Renal cortical epithelial cell (primary cell): ENCODE measurements at regions not wholly inside any gene's neighbourhood (a gene's known extent, or its start where the extent isn't known, plus 50 kb on each side); places are given as distances from the start of the nearest gene placed in this dataset.

Source experiments
- DNase-seq: peaks from one replicate; pipeline ENCODE4 v3.0.0-alpha.2; 2011; ENCODE audit warnings: low read depth

DNA sequence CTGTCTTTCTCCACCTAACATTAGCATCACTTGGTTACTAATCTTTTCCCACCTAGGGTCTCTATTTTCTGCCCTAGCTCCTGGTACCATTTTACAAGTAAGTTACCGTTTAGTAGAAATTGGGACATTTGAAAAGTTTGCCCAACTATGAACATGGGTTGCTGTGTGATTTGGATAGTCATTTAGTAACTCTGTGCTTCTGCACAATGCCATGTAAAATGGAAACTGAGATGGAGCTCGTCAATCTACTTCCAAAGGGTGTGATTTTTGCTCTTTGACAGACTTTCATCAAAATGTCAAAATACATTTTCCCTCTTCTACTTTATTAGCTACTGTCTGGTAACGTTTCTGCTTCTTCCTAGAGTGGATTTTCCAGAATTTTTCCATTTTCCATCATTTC lies 381.5 kb upstream of the B3GALT2 start:
- DNase-seq = no peak

DNA sequence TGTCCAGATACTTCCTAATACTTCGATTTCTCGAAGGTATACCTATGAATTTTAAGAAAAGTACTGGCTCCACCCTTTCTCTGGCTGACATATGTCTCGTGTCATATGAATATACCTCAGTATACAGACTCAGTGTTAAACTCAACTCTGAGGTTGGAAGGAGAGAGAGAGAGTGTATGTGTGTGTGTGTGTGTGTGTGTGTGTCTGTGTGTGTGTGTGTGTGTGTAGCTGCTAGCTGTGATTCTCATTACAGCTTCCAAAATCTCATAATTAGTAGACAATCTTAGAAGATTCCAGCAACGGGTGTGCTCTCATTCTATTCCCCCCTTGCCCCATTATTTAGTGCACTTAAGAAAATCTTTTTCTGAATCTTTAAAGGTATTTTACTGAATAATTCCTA lies 380.3 kb upstream of the B3GALT2 start:
- DNase-seq = no peak

DNA sequence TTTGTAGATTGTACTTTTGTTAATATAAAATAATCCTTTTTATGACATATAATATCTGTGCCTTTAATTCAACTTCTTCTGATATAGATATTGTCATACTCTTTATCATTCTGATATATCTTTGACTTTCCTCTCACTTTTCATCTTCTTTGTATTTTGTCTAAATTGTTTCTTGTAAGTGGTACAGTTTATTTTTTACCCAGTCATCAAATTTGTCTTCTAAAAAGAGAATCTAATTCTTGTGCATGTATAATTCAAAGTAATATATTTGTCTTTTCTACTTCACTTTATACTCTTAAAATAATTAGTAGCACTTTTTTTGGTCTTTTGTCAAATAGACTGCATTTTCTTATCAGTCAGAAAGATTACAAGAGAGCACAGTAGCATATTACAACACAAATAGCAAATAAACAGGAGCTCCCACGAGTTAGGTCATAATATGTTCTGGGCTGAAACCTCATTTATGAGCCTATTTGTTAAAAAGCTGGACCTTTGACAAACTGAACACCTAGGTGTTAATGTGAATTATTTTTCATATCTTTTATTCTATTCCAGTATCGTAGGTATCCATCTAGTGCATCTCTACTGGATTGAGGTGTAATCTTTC lies 379.7 kb upstream of the B3GALT2 start:
- DNase-seq = no peak

DNA sequence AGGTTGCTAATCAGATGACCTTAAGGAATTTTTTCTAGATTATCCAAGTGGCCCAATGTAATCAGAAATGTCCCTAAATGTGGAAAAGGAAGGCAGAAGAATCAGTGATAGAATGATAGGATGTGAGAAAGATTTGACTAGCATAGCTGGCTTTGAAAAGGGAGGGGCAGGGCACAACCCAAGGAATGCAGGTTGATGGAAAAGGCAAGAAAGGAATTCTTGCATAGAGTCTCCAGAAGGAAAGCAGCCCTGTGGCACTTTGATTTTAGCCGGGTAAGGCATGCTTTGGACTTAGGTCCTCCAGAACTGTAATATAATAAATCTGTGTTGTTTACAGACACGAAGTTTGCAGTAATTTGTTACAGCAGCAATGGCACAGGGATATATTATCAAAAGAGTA lies 375.7 kb upstream of the B3GALT2 start:
- DNase-seq = no peak

DNA sequence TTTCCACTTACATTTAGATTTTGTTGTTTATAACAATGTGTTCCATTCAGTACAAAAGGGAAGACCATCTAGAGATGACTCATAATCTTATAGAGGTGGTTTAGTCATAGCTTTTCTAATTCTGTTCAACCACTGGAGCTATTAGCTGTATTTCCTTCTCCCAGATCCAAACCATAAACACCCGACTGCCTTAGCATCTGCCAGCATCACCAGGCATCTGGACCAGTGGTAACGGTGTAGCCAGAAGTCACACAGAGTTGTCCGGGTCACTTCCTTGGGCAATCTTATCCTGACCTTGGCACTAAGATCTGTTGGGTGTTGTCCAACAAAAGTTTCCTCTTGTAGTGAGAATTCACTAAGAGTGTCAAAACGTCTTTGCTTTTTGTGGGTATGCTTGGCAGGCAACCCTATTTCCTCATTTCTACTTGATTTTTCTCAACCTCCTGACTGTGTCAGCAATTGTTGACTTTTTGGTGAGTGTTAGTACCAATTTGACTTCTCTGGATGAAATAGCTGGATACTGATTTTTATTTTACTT lies 372.1 kb upstream of the B3GALT2 start:
- peak; percentile 96 for DNase-seq

DNA sequence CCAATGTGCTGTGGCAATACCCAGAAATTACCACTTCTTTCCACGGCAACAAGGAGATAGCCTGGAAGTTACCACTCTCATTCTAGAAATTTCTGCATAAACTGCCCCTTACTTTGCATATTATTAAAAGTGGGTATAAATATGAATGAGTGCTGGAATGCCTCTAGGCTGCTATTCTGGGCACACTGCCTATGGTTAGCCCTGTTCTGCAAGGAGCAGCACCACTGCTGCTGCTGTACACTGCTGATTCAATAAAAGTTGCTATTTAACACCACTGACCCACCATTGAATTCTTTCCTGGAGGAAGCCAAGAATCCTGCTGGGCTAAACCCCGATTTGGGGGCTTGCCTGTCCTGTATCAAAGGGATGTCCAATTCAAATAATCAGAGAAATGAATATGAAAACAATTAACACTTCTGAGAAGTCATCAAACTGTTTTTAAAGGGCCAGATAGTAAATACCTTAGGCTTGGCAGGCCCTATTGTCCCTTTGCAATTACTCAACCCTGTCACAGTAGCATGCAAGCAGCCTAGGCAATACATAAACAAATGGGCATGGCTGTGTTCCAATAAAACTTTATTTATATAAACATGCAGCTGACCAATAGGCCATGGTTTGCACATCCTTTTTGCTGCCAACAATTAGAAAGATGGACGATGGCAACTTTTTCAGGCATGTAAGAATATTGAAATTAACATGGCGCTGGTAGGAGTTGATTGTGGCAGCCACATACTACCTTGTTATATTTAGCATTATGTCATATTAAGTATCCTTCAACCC lies 369.4 kb upstream of the B3GALT2 start:
- DNase-seq = no peak

DNA sequence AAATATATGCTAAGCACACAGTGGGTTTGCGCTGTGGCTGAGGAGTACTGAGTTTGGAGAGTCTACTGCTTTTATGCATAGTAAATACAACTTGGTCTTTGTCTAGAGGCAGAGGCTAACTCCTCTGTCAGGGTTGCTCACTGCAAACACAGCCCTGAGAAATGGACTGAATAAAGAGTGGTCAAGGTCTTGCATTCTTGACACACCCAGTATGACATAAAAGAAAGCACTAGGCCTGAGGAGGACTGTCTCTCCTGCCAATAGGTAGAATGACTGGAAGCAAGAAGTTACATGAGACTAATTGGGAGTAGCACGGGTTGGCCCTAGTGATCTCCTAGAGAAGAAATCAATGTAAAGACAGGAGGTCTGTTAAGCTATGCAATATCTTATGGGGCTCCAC lies 367.2 kb upstream of the B3GALT2 start:
- DNase-seq = no peak

DNA sequence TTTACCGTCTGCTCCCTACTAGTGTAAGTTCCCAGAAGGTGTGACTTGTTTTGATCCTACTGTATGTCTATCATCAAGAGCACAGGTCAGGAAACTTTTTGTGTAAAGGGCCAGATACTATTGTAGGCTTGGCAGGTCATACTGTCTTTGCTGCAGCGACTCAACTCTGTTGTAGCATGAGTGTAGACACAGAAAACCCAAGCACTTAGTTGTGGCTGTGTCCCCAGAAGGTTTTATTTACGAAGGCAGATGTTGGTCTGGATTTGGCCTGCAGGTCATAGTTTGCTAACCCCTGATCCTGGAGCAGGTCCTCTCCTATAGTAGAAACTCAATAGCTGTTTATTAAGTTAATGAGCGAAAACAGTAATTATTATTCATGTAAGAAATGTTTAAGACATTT lies 365.9 kb upstream of the B3GALT2 start:
- DNase-seq = no peak

DNA sequence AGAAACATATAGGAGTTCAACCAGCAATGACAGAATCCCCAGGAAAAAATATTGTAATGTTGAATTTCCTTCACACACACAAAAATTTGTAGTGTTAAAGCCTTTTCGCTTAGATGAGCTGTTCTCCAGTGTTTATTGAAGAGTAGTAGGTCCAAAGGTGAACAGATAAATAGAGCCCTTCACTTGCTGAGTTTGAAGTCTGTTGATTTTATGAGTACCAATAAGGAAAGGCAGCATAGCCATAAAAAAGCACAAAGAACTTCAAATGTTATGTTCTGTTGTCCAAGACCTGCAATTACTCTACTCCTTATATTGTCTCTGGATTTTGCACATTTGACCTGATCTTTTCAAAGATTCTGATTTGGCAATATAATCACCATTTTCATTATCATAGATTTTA lies 362.7 kb upstream of the B3GALT2 start:
- no peak for DNase-seq

DNA sequence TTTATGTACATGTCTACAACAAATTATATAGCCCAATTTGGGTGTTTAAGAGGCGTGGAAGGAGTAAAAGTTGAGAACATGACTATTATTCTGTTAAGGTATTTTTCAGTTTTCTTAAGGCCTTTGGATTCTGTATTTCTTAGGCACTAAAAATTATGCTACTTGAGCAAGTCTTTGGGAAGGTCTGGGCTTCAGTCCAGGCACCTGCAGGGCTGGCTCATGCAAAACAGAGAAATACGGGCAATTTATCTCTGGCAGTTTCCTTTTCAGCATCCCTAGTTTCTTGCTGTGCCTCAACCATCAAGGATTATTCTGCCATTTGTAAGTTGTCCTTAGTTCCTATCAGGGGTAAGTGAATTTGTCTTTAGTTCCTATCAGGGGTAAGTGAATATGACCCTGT lies 358.8 kb upstream of the B3GALT2 start:
- DNase-seq = no peak

DNA sequence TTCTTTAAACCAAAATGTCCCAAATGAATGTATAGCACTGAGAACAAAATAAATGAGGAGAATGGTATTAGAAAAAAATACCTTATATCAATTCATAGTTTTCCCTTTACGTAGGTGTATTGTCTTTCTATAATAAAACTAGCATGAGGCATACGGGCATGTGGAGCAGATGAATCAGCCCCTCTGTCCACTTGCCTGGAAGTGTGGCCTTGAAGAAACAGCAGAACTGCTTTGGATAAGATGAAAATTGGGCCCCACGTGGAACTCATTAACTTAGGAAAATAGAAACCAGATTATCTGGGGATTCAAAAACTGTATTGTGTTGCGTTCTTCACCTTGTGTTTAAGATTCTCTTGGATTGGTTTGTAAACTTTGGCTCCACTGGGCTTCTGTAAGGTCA lies 356.8 kb upstream of the B3GALT2 start:
- DNase-seq = no peak

DNA sequence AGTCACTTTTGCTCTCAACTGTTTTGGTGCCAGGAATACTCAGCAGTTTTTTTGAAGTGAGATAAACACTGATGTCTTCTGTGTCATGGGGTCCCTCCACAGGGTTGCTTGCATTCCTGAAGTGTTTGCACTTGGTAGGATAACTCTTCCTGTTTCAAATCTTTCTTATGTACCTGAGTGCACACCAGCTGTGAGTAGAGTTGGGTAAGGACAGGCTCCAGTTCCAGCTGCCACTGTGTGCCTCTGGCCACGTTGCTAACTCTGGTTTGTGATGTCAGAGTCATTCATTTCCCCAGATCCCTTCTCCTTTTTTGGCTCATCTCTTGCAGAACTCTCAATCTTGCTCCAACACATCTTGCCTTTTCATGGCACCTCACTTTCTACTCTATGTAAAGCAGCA lies 356.3 kb upstream of the B3GALT2 start:
- no peak for DNase-seq

DNA sequence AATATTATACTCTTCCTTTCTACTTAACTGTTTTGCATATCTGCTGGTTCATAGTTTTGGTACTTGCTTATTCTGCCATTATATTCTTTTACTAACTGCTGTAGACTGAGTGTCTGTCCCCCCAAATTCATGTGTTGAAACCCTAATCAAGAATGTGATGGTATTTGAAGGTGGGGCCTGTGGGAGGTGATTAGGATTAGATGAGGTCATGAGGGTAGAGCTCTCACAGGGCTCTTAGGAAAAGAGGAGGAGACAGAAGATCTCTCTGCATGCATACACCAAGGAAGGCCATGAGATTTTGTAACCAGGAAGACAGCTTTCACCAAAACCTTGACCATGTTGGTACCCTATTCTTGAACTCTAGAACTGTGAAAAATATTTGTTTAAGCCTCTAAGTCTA lies 354.1 kb upstream of the B3GALT2 start:
- DNase-seq = no peak

DNA sequence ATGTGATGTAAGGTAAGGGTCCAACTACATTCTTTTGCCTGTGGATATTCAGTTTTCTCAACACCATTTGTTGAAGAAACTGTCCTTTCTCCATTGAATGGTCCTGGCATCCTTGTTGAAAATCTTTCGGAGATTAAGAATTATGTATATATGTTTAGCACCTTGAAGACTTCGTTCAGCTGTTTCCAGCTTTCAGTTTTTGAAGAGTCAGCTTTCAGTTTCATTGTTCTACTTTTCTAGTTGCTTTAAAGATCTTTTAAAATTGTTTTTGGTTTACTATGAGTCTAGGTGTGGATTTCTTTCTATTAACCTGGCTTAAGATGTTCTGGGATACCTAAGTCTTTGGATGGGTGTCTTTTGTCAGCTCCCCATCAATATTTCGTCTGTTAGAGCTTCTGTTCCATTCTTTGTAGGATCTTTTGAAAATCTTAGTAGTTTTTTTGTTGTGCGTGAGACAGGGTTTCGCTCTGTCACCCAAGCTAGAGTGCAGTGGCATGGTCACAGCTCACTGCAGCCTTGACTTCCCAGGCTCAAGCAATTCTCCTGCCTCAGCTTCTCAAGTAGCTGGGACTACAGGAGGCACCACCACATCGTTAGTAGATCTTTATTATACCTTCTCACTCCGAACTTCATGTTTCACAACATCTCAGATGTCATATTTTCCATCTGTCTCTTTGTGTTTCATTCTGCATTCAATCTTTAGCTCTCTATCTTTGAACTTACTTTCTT lies 353.5 kb upstream of the B3GALT2 start:
- DNase-seq = no peak

DNA sequence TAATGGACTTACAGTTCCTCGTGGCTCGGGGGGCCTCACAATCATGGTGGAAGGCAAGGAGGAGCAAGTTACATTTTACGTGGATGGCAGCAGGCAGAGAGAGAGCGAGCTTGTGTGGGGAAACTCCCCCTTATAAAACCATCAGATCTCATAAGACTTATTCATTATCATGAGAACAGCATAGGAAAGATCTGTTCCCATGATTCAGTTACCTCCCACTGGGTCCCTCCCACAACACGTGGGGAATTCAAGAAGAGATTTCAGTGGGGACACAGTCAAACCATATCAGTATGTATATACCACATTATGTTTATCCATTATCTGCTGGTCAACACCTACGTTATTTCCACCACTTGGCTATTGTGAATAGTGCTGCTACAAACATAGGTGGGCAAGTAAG lies 352.3 kb upstream of the B3GALT2 start:
- DNase-seq = no peak

DNA sequence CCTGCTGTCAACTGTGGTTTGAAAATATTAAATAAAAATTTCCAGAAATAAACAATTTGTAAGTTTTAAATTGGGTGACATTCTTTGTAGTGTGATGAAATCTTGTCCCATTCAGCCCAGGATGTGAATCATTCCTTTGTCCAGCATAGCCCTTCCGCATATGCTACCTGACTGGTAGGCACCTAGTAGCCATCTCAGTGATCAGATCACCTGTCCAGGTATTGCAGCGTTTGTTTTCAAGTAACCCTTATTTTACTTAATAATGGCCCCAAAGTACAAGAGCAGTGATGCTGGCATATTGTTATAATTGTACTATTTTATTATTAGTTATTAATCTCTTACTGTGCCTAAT lies 351.6 kb upstream of the B3GALT2 start:
- DNase-seq = no peak

DNA sequence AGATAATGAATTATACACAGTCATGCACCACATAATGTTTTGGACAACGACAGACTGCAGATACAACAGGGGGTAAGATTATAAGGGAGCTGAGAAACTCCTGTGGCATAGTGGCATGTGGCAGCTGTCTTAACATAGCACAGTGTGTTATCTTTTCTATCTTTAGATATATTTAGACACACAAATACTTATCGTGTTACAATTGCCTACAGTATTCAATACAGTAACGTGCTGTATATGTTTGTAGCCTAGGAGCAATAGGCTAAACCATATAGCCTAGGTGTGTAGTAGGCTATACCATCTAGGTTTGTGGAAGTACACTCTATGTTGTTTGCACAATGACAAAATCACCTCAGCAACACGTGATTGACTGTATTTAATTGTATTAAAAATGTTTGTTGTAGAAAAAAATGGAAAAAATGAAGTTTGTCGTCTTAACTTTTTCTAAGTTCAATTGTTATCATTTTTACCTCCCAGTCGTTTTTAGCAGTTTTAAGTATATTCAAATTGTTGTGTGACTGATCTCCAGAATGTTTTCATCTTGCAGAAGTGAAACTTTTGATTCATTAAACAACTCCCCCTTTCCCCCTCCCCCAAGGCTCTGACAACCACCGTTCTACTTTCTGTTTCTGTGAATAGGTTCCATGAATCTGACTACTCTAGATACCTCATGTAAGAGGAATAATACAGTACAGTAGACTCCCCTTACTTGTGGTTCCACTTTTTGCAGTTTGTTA lies 351.0 kb upstream of the B3GALT2 start:
- DNase-seq = no peak

DNA sequence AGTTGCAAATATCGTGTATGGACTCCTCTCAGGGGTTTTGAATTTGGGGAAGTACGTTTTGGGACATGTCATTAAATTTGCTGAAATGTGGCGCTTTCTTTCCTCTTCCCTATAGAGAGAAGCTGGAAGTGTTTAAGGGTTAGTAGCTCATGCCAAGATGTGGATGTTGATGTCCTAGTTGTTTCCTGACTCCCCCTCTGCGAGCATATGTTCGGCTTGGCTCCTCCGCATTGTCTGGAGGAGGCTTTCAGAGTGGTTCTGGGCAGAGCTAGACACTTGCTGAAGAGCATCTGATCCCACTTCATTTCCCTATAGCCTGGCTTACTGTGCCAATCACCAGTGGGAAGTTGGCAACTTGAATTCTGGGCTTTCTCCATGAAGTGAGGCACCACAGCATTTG lies 347.4 kb upstream of the B3GALT2 start:
- DNase-seq = no peak

DNA sequence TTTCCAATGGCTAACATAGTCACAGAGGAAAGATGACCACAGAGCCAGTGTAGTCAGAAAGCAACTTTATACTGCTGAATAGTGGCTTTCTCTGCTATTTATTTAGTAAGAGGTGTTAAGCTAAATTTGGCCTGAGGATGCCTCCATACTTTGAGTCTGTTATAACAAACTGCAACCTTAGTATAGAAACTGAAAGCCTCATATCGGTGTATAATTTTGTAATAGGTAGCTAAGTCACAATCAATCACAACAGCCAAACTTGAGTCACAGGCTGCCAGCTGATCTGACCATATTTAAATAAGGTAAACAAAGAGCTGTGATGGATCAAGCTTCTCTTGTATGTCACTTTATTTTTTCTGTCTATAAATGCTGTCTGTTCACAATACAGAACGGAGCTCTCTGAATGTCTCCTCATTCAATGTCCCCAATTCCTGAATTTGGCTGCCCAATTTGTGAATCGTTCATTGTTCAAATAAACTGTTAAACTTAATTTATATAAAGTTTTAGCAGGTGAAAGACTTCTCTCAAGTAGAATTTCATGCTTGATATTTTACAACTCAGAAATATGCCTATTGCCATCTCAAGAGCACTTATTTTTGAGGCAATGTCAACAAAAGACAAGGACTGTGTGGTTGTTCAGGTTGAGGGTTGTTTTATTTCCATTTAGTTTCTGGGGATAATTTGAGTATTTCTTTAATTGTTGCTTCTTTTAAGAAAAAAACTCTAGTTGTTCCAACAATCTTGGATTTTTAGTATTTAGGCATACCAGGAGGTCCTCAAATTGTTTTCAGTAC lies 339.7 kb upstream of the B3GALT2 start:
- DNase-seq = no peak

DNA sequence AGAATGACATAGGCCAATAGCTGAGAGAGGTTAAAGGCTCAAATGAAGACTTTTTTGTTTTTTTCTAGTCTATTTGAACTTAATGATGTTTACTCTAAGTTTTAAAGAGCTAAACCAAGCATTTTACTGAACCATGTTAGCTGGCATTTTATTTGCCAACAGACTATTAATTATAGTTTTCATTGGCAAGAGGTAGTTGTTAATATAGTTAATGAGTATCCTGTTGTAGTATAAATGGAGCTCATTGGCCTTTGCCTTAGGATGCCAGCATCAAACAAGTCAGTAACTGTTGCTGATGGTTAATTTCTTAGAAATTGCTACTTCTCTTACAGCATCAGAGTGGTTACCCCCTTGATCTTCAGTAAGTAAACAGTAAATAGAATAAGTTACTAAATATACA lies 339.0 kb upstream of the B3GALT2 start:
- peak; percentile 93 for DNase-seq

DNA sequence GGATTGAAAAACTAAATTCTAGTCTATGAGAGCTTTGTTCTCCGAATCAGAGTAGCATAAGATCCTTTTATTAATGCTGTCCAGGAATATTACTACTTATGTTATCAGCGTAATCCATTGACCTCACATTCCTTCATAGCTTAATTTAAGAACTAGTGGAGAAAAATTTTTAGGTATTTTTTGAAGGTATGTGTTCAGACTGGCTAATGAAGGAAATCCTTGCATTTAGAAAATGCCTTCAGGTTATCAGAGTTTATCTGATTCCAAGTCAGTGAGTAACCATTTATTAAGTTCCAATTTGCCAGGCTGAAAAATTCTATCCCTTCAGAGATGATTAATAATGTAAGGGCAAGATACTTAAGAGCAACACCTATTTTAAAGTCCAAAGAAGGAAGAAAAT lies 338.2 kb upstream of the B3GALT2 start:
- no peak for DNase-seq

DNA sequence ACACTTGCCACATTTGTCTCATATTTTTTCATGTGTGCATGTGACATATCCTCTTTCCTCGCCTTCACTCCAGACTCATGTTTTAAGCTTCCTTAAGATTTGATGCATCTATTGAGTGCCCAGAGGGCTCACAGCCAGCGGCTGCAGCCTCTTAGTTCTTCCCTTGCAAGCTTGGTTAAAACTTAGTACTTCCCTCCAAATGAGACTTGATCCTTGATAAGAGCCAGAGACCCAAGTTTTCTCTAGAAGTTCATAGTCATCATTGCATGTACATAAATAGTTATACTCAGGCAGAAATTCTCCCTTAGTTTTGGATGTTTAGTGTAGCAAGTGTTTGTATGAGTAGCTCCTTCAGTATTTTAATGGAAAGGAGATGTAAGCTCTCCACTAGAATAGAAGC lies 337.6 kb upstream of the B3GALT2 start:
- DNase-seq = no peak
